HUES48 (cell line): ENCODE measurements at regions not wholly inside any gene's neighbourhood (a gene's known extent, or its start where the extent isn't known, plus 50 kb on each side); places are given as distances from the start of the nearest gene placed in this dataset.
"Not testable (repeated sequence)": the region's sequence is repeated elsewhere in the genome, so short reads cannot be mapped to it uniquely, and the experiment has no call there.

Experiments
- H3K27ac ChIP-seq: one replicate; pipeline ENCODE4 v1.7.0; 2013; ENCODE audit warnings: low read depth, low read length, inconsistent platforms
- H3K27me3 ChIP-seq: 2 replicates; pipeline ENCODE4 v1.6.1; 2013; ENCODE audit warnings: mild to moderate bottlenecking, low read length; ENCODE audit not compliant: control insufficient read depth, insufficient read depth
- H3K36me3 ChIP-seq: 2 replicates; pipeline ENCODE4 v1.6.1; 2013; ENCODE audit warnings: low read length; ENCODE audit not compliant: control insufficient read depth, insufficient read depth
- H3K4me1 ChIP-seq: 2 replicates; pipeline ENCODE4 v1.6.1; 2013; ENCODE audit warnings: mild to moderate bottlenecking, low read length; ENCODE audit not compliant: control insufficient read depth, insufficient read depth
- H3K4me3 ChIP-seq: 2 replicates; pipeline ENCODE4 v1.5.1; 2013; ENCODE audit warnings: mild to moderate bottlenecking, low read depth, low read length
- H3K9ac ChIP-seq: 2 replicates; pipeline ENCODE4 v1.6.1; 2013; ENCODE audit warnings: mild to moderate bottlenecking, low read depth, low read length, moderate library complexity
- H3K9me3 ChIP-seq: 2 replicates; pipeline ENCODE4 v1.6.1; 2013; ENCODE audit warnings: low read length; ENCODE audit not compliant: control insufficient read depth, insufficient read depth

DNA sequence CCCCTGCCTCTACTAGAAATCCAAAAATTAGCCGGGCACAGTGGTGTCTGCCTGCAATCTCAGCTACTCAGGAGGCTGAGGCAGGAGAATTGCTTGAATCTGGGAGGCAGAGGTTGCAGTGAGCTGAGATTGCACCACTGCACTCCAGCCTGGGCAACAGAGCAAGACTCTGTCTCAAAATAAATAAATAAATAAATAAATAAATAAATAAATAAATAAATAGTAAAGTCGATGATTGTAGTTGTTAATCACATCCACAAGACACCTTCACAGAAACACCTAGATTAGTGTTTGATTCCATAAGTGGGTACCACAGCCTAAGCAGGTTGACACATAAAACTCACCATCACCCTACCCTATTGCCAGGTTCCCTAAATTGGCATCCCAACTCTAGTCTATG, 1199.0 kb downstream of the TYW1 start:
- not testable (repeated sequence) for H3K27ac ChIP-seq, H3K36me3 ChIP-seq, H3K4me1 ChIP-seq, H3K27me3 ChIP-seq, H3K9me3 ChIP-seq, H3K4me3 ChIP-seq, H3K9ac ChIP-seq

GRCh38 chr7:68200051-68200670, 1203.5 kb downstream of the TYW1 start:
- no peaks in the 10 kb centered on the region for H3K9me3 ChIP-seq
- no peaks in the 10 kb centered on the region for H3K4me1 ChIP-seq
- no peak overlapping the region for H3K9ac ChIP-seq
- H3K27me3 ChIP-seq = no peaks in the 10 kb centered on the region
- H3K4me3 ChIP-seq = no peak overlapping the region
- H3K36me3 ChIP-seq = no peaks in the 10 kb centered on the region
- no peak overlapping the region for H3K27ac ChIP-seq

DNA sequence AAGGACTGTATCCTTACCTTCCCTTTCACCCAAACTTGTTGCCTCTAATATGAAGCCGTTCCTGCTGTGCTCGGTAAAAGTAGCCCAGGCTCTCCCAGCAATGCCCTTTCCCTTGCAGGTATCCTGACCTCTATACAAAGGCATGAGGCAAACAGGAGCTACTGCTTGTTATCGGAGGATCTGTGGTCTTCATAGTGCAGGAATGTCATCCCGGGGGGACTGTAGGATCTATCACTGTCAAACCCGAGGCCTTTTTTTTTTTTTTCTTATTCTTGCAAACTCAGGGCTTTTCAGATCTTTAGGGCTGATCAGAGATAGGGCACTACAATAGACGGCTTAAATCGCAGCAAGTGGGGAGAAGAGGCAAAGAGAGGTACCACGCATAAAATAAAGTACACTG, 1206.6 kb downstream of the TYW1 start:
- H3K9me3 ChIP-seq = no peaks in the 10 kb centered on the region; the same call in 1 of the 2 replicates
- H3K36me3 ChIP-seq = no peaks in the 10 kb centered on the region
- no peak overlapping the region for H3K4me3 ChIP-seq
- H3K27me3 ChIP-seq = no peaks in the 10 kb centered on the region
- no peak overlapping the region for H3K9ac ChIP-seq
- no peaks in the 10 kb centered on the region for H3K4me1 ChIP-seq
- no peak overlapping the region for H3K27ac ChIP-seq

GRCh38 chr7:68205826-68206225, 1209.2 kb downstream of the TYW1 start:
- Histone ChIP-seq H3K27ac (no peak overlapping the region), H3K27me3 (no peaks in the 10 kb centered on the region), H3K36me3 (no peaks in the 10 kb centered on the region), H3K4me1 (no peaks in the 10 kb centered on the region), H3K4me3 (no peak overlapping the region), H3K9ac (no peak overlapping the region), H3K9me3 (no peaks in the 10 kb centered on the region; the same call in 1 of the 2 replicates)

DNA sequence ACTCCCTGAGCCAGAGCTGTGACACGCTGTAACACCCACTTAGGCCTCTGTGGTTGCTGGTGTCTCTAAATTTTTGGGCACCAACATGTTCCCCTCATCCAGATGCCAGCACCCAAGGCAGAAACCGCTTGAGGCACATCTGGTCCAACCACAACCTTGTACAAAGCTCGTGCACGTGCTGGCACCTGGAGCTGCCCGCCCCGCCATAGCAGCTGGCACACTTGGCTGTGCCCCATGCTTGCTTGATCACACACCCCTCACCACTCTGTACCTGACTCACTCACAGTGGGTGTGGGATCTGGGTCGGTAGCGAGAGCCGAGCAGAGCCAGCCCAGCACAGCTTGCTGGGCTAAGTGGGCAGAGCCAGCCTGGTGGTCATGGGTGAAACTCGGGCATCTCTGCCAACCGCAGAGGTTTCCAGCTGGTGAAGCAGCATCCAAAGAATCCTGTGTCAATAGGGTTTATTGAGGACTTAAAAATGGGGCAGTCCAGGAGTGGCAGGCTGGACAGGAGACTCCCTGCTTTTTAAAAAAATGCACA, 1210.4 kb downstream of the TYW1 start:
- H3K27me3 ChIP-seq = no peaks in the 10 kb centered on the region
- H3K9me3 ChIP-seq = no peaks in the 10 kb centered on the region; the same call in 1 of the 2 replicates
- H3K27ac ChIP-seq = no peak overlapping the region
- H3K36me3 ChIP-seq = no peaks in the 10 kb centered on the region
- H3K4me1 ChIP-seq = no peaks in the 10 kb centered on the region
- H3K9ac ChIP-seq = no peak overlapping the region
- H3K4me3 ChIP-seq = no peak overlapping the region

- H3K36me3 ChIP-seq = no peaks in the 10 kb centered on the region
These were observed 1211.0 kb downstream of the TYW1 start for GRCh38 chr7:68207676-68208075.

DNA sequence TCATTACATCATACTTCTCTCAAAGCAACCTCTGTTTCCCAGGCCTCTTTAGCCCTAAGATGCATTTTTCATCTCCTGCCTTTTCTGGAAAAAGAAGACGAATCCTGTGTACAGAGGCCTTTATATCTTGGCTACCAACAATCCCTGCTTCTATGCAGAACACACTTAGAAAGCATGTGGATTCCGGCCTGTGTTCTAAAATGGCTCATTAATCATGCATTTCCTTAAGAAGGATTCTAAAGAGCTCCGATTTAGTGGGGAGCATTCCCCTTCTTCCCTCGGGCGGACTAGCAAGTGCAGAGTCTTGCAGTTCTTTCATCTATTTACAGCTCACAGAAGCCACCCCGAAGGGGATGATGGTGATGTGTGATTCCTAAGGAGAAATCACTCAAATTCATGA, 1212.9 kb downstream of the TYW1 start:
- no peaks in the 10 kb centered on the region for H3K4me1 ChIP-seq
- no peak overlapping the region for H3K27ac ChIP-seq
- no peak overlapping the region for H3K9ac ChIP-seq
- no peak overlapping the region for H3K4me3 ChIP-seq
- no peaks in the 10 kb centered on the region for H3K27me3 ChIP-seq
- H3K36me3 ChIP-seq = no peaks in the 10 kb centered on the region
- H3K9me3 ChIP-seq = no peaks in the 10 kb centered on the region; the same call in 1 of the 2 replicates

More at GRCh38 chr7:68207676-68208075, 1211.0 kb downstream of the TYW1 start:
- Histone ChIP-seq H3K27me3 (no peaks in the 10 kb centered on the region), H3K9me3 (no peaks in the 10 kb centered on the region; the same call in 1 of the 2 replicates), H3K4me3 (no peak overlapping the region), H3K9ac (no peak overlapping the region), H3K27ac (no peak overlapping the region), H3K4me1 (no peaks in the 10 kb centered on the region)

DNA sequence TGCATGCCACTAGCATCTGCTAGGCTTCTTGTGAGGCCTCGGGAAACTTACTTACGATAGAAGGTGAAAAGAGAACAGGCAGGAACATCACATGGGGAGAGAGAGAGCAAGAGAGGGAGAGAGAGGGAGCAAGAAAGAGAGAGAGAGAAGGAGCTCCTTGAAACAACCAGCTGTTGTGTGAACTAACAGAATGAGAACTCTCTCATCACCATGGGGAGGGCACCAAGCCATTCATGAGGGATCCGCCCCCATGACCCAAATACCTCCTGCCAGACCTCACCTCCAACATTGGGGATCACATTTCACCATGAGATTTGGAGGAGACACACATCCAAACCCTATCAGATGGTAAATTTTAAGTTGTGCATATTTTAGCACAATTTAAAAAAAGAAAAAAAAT, 1217.2 kb downstream of the TYW1 start:
- Histone ChIP-seq H3K4me3 (no peak overlapping the region), H3K9ac (no peak overlapping the region), H3K9me3 (peaks cover 3% of the 10 kb centered on the region; the same call in 1 of the 2 replicates), H3K27me3 (no peaks in the 10 kb centered on the region), H3K4me1 (no peaks in the 10 kb centered on the region), H3K27ac (no peak overlapping the region), H3K36me3 (no peaks in the 10 kb centered on the region)

GRCh38 chr7:68216051-68216450, 1219.4 kb downstream of the TYW1 start:
- Histone ChIP-seq H3K9ac (no peak overlapping the region), H3K4me3 (no peak overlapping the region), H3K4me1 (no peaks in the 10 kb centered on the region), H3K27me3 (no peaks in the 10 kb centered on the region), H3K27ac (no peak overlapping the region), H3K36me3 (no peaks in the 10 kb centered on the region), H3K9me3 (peaks cover 3% of the 10 kb centered on the region; the same call in 1 of the 2 replicates)

DNA sequence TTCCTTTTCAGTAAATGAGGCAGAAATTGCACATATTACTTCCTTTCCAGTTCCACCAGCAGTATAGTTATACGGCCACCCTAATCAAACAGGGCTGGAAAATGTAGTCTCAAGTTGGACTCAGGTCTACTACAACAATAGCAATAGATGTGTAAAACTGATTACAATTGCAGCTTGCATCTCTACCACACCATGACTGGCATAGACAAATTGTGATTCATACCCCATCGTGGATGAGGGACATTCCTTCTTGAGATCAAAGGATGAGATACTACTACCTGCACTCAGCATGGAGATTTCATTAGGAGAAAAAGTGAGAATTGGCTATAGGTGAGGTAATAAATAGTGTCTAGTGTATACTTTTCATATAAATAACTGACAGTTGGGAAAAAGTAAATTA, 1220.8 kb downstream of the TYW1 start:
- Histone ChIP-seq H3K9ac (no peak overlapping the region), H3K27me3 (no peaks in the 10 kb centered on the region), H3K4me3 (no peak overlapping the region), H3K9me3 (peaks cover 3% of the 10 kb centered on the region; the same call in 1 of the 2 replicates), H3K36me3 (no peaks in the 10 kb centered on the region), H3K4me1 (0 out of 2 replicates have a peak, but pooled peaks cover under 1% of the 10 kb centered on the region), H3K27ac (no peak overlapping the region)

- Histone ChIP-seq H3K4me3 (no peak overlapping the region), H3K9ac (no peak overlapping the region), H3K36me3 (no peaks in the 10 kb centered on the region), H3K27me3 (no peaks in the 10 kb centered on the region), H3K27ac (no peak overlapping the region), H3K9me3 (peaks cover 3% of the 10 kb centered on the region; the same call in 1 of the 2 replicates), H3K4me1 (0 out of 2 replicates have a peak, but pooled peaks cover 3% of the 10 kb centered on the region)
These were observed 1221.8 kb downstream of the TYW1 start for GRCh38 chr7:68218461-68218860.
